ENCODE measurements at regions not wholly inside any gene's neighbourhood (a gene's known extent, or its start where the extent isn't known, plus 50 kb on each side); places are given as distances from the start of the nearest gene placed in this dataset.
"Not testable (repeated sequence)": the region's sequence is repeated elsewhere in the genome, so short reads cannot be mapped to it uniquely, and the experiment has no call there.

GRCh38 chr15:72850833-72851232 is 67.3 kb upstream of the ADPGK start:
- no peak for TF ChIP-seq POLR2A (IDR thresholded peaks at IDR 0.05)
- TF ChIP-seq POLR2AphosphoS5 (IDR thresholded peaks at IDR 0.05; ENCODE audit: insufficient read depth in 1 of 2, low read depth in 1 of 2): no peak
- no peak for TF ChIP-seq CTCF (IDR thresholded peaks at IDR 0.05)
- intact Hi-C loops (cut with DNase I): no loop called here
- H3K9me3 ChIP-seq: no peaks in the 10 kb centered on the region
- no peak overlapping the region for H3K4me3 ChIP-seq
- no peak for DNase-seq (ENCODE audit: extremely low spot score in 2 of 2)
- no peaks in the 10 kb centered on the region for H3K36me3 ChIP-seq
- H3K27me3 ChIP-seq: no peaks in the 10 kb centered on the region
- no peaks in the 10 kb centered on the region for H3K4me1 ChIP-seq
- H3K27ac ChIP-seq: no peak overlapping the region

DNA sequence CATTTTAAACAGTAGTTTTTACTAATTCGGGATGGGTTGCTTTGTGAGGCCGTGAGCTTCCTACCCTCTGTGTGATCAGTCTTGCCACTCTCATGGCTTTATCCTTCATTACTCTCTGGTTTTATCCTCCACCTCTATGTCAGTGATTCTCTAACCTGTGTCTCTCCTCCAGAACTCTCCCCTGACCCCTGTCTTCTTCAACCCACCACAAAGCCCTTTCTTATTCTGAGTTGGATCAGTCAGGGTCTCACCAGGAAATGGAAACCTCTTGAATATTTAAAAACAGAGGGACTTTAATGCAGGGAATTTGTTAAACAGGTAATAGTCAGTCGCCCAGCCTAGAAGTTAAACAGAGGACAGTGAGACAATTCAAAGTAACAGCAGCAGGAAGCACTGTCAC is 64.2 kb upstream of the ADPGK start:
- H3K27ac ChIP-seq: no peak overlapping the region
- H3K36me3 ChIP-seq: no peaks in the 10 kb centered on the region
- H3K4me1 ChIP-seq: no peaks in the 10 kb centered on the region
- intact Hi-C loops (cut with DNase I): no loop called here
- TF ChIP-seq POLR2A (IDR thresholded peaks at IDR 0.05) (no peak), CTCF (IDR thresholded peaks at IDR 0.05) (no peak), POLR2AphosphoS5 (IDR thresholded peaks at IDR 0.05; ENCODE audit: insufficient read depth in 1 of 2, low read depth in 1 of 2) (no peak)
- no peaks in the 10 kb centered on the region for H3K27me3 ChIP-seq
- DNase-seq (ENCODE audit: extremely low spot score in 2 of 2): no peak
- H3K4me3 ChIP-seq: no peak overlapping the region
- no peaks in the 10 kb centered on the region for H3K9me3 ChIP-seq

- Histone ChIP-seq H3K9me3 (no peaks in the 10 kb centered on the region), H3K27ac (no peak overlapping the region), H3K27me3 (no peaks in the 10 kb centered on the region), H3K36me3 (no peaks in the 10 kb centered on the region), H3K4me1 (no peaks in the 10 kb centered on the region), H3K4me3 (no peak overlapping the region)
- no peak for DNase-seq (ENCODE audit: extremely low spot score in 2 of 2)
- no peak for TF ChIP-seq CTCF (IDR thresholded peaks at IDR 0.05)
- no peak for TF ChIP-seq POLR2AphosphoS5 (IDR thresholded peaks at IDR 0.05; ENCODE audit: insufficient read depth in 1 of 2, low read depth in 1 of 2)
- no peak for TF ChIP-seq POLR2A (IDR thresholded peaks at IDR 0.05)
- intact Hi-C loops (cut with DNase I): no loop called here
Observed at GRCh38 chr15:72847033-72847432, 63.5 kb upstream of the ADPGK start.

- no peak for DNase-seq (ENCODE audit: extremely low spot score in 2 of 2)
- H3K36me3 ChIP-seq: no peaks in the 10 kb centered on the region
- H3K9me3 ChIP-seq: no peaks in the 10 kb centered on the region
- intact Hi-C loops (cut with DNase I): no loop called here
- H3K27me3 ChIP-seq: no peaks in the 10 kb centered on the region
- no peak overlapping the region for H3K27ac ChIP-seq
- TF ChIP-seq CTCF (IDR thresholded peaks at IDR 0.05) (no peak), POLR2AphosphoS5 (IDR thresholded peaks at IDR 0.05; ENCODE audit: insufficient read depth in 1 of 2, low read depth in 1 of 2) (no peak), POLR2A (IDR thresholded peaks at IDR 0.05) (no peak)
- H3K4me1 ChIP-seq: no peaks in the 10 kb centered on the region
- H3K4me3 ChIP-seq: no peak overlapping the region
Observed at GRCh38 chr15:72845981-72846383, 62.4 kb upstream of the ADPGK start.

DNA sequence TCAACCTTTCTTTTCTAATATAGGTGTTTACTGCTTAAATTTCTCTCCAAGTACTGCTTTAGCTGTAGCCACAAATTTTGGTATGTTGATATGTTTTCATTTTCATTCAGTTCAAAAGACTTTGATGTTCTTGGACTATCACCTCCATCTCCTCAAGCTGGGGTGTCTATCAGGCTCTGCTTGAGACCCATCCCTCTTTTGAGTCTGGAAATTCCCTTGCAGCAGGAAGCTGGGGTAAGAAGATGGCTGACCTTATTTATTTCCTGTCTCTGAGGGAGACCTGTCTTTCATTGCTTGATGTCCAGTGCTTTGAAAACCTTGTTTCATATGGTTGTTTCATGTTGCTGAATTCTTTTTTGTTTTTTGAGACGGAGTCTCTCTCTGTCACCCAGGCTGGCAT is 60.5 kb upstream of the ADPGK start:
- no peak overlapping the region for H3K27ac ChIP-seq
- DNase-seq (ENCODE audit: extremely low spot score in 2 of 2): no peak
- TF ChIP-seq POLR2A (IDR thresholded peaks at IDR 0.05) (no peak), POLR2AphosphoS5 (IDR thresholded peaks at IDR 0.05; ENCODE audit: insufficient read depth in 1 of 2, low read depth in 1 of 2) (no peak), CTCF (IDR thresholded peaks at IDR 0.05) (no peak)
- H3K36me3 ChIP-seq: no peaks in the 10 kb centered on the region
- H3K4me3 ChIP-seq: no peak overlapping the region
- H3K4me1 ChIP-seq: peaks cover 2% of the 10 kb centered on the region
- H3K9me3 ChIP-seq: no peaks in the 10 kb centered on the region
- intact Hi-C loops (cut with DNase I): no loop called here
- no peaks in the 10 kb centered on the region for H3K27me3 ChIP-seq

DNA sequence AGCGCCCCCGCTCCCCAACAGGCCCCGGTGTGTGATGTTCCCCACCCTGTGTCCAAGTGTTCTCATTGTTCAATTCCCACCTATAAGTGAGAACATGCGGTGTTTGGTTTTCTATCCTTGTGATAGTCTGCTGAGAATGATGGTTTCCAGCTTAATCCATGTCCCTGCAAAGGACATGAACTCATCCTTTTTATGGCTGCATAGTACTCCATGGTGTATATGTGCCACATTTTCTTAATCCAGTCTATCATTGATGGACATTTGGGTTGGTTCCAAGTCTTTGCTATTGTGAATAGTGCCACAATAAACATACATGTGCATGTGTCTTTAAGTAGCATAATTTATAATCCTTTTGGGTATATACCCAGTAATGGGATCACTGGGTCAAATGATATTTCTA is 59.8 kb upstream of the ADPGK start:
- H3K4me3 ChIP-seq; DNase-seq (ENCODE audit: extremely low spot score in 2 of 2); H3K27me3 ChIP-seq; H3K9me3 ChIP-seq; H3K36me3 ChIP-seq; H3K27ac ChIP-seq; H3K4me1 ChIP-seq; intact Hi-C loops (cut with DNase I): not testable (repeated sequence)
